22Rv1 (cell line): ENCODE measurements at regions not wholly inside any gene's neighbourhood (a gene's known extent, or its start where the extent isn't known, plus 50 kb on each side); places are given as distances from the start of the nearest gene placed in this dataset.

Source experiments
- H3K27ac ChIP-seq: fragments of 450-650 bp; 2 replicates; pipeline ENCODE4 v1.5.1; 2017
- CTCF ChIP-seq: fragments of 450-650 bp; IDR thresholded peaks from 2 replicates; pipeline ENCODE4 v1.5.1; 2017; ENCODE audit warnings: mild to moderate bottlenecking
- ZFX ChIP-seq: fragments of 450-650 bp; IDR thresholded peaks from 2 replicates; pipeline ENCODE4 v1.6.1; 2017; ENCODE audit warnings: antibody characterized with exemption, borderline replicate concordance

GRCh38 chr9:80072451-80072850, 500.7 kb downstream of the TLE4 start:
- TF ChIP-seq CTCF = no peak
- TF ChIP-seq ZFX = no peak
- H3K27ac ChIP-seq = no peak overlapping the region

- H3K27ac ChIP-seq = no peak overlapping the region
- TF ChIP-seq CTCF = no peak
- TF ChIP-seq ZFX = no peak
Measured at GRCh38 chr9:80070071-80070742, 498.4 kb downstream of the TLE4 start.

- TF ChIP-seq CTCF (no peak), ZFX (no peak)
- no peak overlapping the region for H3K27ac ChIP-seq
Measured at GRCh38 chr9:80066931-80067330, 495.2 kb downstream of the TLE4 start.

- TF ChIP-seq CTCF (no peak), ZFX (no peak)
- H3K27ac ChIP-seq = no peak overlapping the region
Measured at GRCh38 chr9:80062567-80062966, 490.8 kb downstream of the TLE4 start.

GRCh38 chr9:80061940-80062339, 490.2 kb downstream of the TLE4 start:
- TF ChIP-seq CTCF (no peak), ZFX (no peak)
- no peak overlapping the region for H3K27ac ChIP-seq

GRCh38 chr9:80061096-80061495, 489.3 kb downstream of the TLE4 start:
- TF ChIP-seq CTCF = no peak
- TF ChIP-seq ZFX = no peak
- H3K27ac ChIP-seq = no peak overlapping the region

- H3K27ac ChIP-seq = no peak overlapping the region
- TF ChIP-seq CTCF (no peak), ZFX (no peak)
Measured at GRCh38 chr9:80059979-80060378, 488.2 kb downstream of the TLE4 start.
